ENCODE measurements at regions not wholly inside any gene's neighbourhood (a gene's known extent, or its start where the extent isn't known, plus 50 kb on each side); places are given as distances from the start of the nearest gene placed in this dataset.
"Not testable (repeated sequence)": the region's sequence is repeated elsewhere in the genome, so short reads cannot be mapped to it uniquely, and the experiment has no call there.

- TF ChIP-seq ZNF737 (CRISPR knock-in tag; IDR thresholded peaks at IDR 0.05; ENCODE audit: borderline replicate concordance) (peak; percentile 75; the same call in 1 of the 2 replicates), ZXDC (CRISPR knock-in tag; IDR thresholded peaks at IDR 0.05) (peak; percentile 52; the same call in 1 of the 2 replicates), FOXP1 (IDR thresholded peaks at IDR 0.05) (peak; percentile 100), SP1 (IDR thresholded peaks at IDR 0.05) (peak; percentile 99), PLSCR1 (CRISPR knock-in tag; IDR thresholded peaks at IDR 0.05; ENCODE audit: borderline replicate concordance) (peak; percentile 75; the same call in 1 of the 2 replicates), ZNF780A (CRISPR knock-in tag; IDR thresholded peaks at IDR 0.05) (0 out of 2 replicates have a peak, but pooled peaks have one; percentile 33), TRIM22 (IDR thresholded peaks at IDR 0.05) (peak; percentile 100), ZNF207 (IDR thresholded peaks at IDR 0.05; ENCODE audit: borderline replicate concordance) (peak; percentile 100), SKI (IDR thresholded peaks at IDR 0.05; ENCODE audit: partially characterized antibody) (peak; percentile 92), JUNB (CRISPR knock-in tag; IDR thresholded peaks at IDR 0.05; ENCODE audit: borderline replicate concordance) (peak; percentile 83; the same call in 1 of the 2 replicates), IKZF1 (IDR thresholded peaks at IDR 0.05) (peak; percentile 100), PLRG1 (conservative IDR thresholded peaks at IDR 0.05) (peak; percentile 100), TBX3 (IDR thresholded peaks at IDR 0.05; ENCODE audit: borderline replicate concordance) (peak; percentile 65; the same call in 1 of the 2 replicates), ARNT (IDR thresholded peaks at IDR 0.05) (peak; percentile 100), ZNF296 (CRISPR knock-in tag; conservative IDR thresholded peaks at IDR 0.05) (peak; percentile 90; the same call in 1 of the 2 replicates), ATF7 (IDR thresholded peaks at IDR 0.05) (peak; percentile 97), LCORL (IDR thresholded peaks at IDR 0.05) (peak; percentile 100)
- not testable (repeated sequence) for TF ChIP-seq FOXP1, SP1, ATF7, LCORL (CRISPR knock-in tag; IDR thresholded peaks at IDR 0.05)
Measured at GRCh38 chr21:8419925-8420560, 2101.3 kb upstream of the TPTE start (continued).

DNA sequence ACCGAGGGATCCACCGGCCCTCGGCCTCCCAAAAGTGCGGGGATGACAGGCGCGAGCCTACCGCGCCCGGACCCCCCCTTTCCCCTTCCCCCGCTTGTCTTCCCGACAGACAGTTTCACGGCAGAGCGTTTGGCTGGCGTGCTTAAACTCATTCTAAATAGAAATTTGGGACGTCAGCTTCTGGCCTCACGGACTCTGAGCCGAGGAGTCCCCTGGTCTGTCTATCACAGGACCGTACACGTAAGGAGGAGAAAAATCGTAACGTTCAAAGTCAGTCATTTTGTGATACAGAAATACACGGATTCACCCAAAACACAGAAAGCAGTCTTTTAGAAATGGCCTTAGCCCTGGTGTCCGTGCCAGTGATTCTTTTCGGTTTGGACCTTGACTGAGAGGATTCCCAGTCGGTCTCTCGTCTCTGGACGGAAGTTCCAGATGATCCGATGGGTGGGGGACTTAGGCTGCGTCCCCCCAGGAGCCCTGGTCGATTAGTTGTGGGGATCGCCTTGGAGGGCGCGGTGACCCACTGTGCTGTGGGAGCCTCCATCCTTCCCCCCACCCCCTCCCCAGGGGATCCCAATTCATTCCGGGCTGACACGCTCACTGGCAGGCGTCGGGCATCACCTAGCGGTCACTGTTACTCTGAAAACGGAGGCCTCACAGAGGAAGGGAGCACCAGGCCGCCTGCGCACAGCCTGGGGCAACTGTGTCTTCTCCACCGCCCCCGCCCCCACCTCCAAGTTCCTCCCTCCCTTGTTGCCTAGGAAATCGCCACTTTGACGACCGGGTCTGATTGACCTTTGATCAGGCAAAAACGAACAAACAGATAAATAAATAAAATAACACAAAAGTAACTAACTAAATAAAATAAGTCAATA lies 2093.4 kb upstream of the TPTE start:
- DNase-seq (ENCODE audit: low spot score); H3K79me2 ChIP-seq (ENCODE audit: insufficient read depth, low read length); H3K36me3 ChIP-seq (replicated peaks in 1 of 2; ENCODE audit: control insufficient read depth in 1 of 2, insufficient read depth in 2 of 2, low read length in 2 of 2); FAIRE-seq; CTCF ChIA-PET (ENCODE audit: low intra/inter-chr PET ratio, low total read pairs); H3K4me3 ChIP-seq (replicated peaks in 1 of 3; ENCODE audit: insufficient read depth in 1 of 3, low read depth in 2 of 3, low read length in 3 of 3); H2AFZ ChIP-seq (ENCODE audit: low read length); H3K27me3 ChIP-seq (ENCODE audit: control insufficient read depth in 1 of 2, insufficient read depth in 2 of 2, low read length in 2 of 2); H3K4me1 ChIP-seq (ENCODE audit: insufficient read depth, low read length); BruUV-seq (replicated peaks); POLR2A ChIA-PET; H3K9me3 ChIP-seq (ENCODE audit: low read length); H3K9ac ChIP-seq (ENCODE audit: insufficient read depth, low read depth, low read length); H4K20me1 ChIP-seq (ENCODE audit: insufficient read depth, low read length); H3K27ac ChIP-seq (ENCODE audit: extremely low read length, insufficient read depth, low read length); intact Hi-C loops (cut with micrococcal nuclease; ENCODE audit: unreplicated experiment); H3K4me2 ChIP-seq (ENCODE audit: low read depth, low read length); in situ Hi-C loops (cut with HindIII; ENCODE audit: extremely low pct_ligation_motif_present, low pct_unique_long_range_greater_than_20kb): not testable (repeated sequence)
- no CpG with 5 or more reads among the region's 47 CpGs for WGBS (ENCODE audit: low lambda C conversion rate)
- peak; percentile 83 for ATAC-seq
